HepG2 (cell line): ENCODE measurements at regions not wholly inside any gene's neighbourhood (a gene's known extent, or its start where the extent isn't known, plus 50 kb on each side); places are given as distances from the start of the nearest gene placed in this dataset.

Experiments used
- ATAC-seq: fragments of 200-7000 bp; cut with Tn5 transposase; 3 replicates; pipeline ENCODE4 v1.9.1; 2020; ENCODE audit warnings: mild to moderate bottlenecking, moderate library complexity
- BruUV-seq: library from RNA; stranded (reverse); fragments of 400-500 nt; replicated peaks from 2 replicates; lab custom pipeline; 2021; lab: Mats Ljungman, UMichigan
- CTCF ChIA-PET: fragments of 300-600 bp; formaldehyde crosslinking; extraction: SDS; loops from one replicate; lab custom pipeline; 2021; ENCODE audit warnings: low total read pairs, inconsistent platforms, low intra/inter-chr PET ratio; lab: Yijun Ruan, JAX
- POLR2A ChIA-PET: fragments of 350-600 bp; sonication (Branson Sonifier 250); formaldehyde crosslinking; loops from one replicate; lab custom pipeline; 2020; ENCODE audit warnings: antibody characterized with exemption, inconsistent platforms; lab: Yijun Ruan, JAX
- DNase-seq: peaks from one replicate; pipeline ENCODE4 v3.0.0-alpha.2; 2015; ENCODE audit warnings: low spot score
- FAIRE-seq: peaks from 3 replicates; lab custom pipeline; 2011; peaks lifted over from hg19 to GRCh38; lab: Jason Lieb, UNC
- H2AFZ ChIP-seq: one replicate; pipeline ENCODE4 v1.6.1; 2011; ENCODE audit warnings: low read length, inconsistent platforms
- H3K27ac ChIP-seq: fragments of 300-600 bp; 3 replicates; pipeline ENCODE4 v1.8.0; 2011; ENCODE audit warnings: mixed run types, mild to moderate bottlenecking, mixed read lengths, low read length, inconsistent platforms; ENCODE audit not compliant: insufficient read depth; ENCODE audit errors: extremely low read length
- H3K27me3 ChIP-seq, 2 experiments: fragments of 200-600 bp in 1 of 2; 2 replicates in 1 of 2; 3 replicates in 1 of 2; pipeline versions ENCODE4 v1.6.0 to v1.8.0; 2011; ENCODE audit warnings: low read length in 2 of 2, mild to moderate bottlenecking in 2 of 2, moderate library complexity in 2 of 2, inconsistent platforms in 1 of 2; ENCODE audit not compliant: insufficient read depth in 2 of 2, control insufficient read depth in 1 of 2
- H3K36me3 ChIP-seq, 2 experiments: fragments of 200-600 bp in 1 of 2; replicated peaks in 1 of 2; 2 replicates in 1 of 2; 3 replicates in 1 of 2; pipeline versions ENCODE4 v1.5.1 to v1.8.0; 2011; ENCODE audit warnings: low read length in 2 of 2, inconsistent platforms in 1 of 2; ENCODE audit not compliant: insufficient read depth in 2 of 2, control insufficient read depth in 1 of 2
- H3K4me1 ChIP-seq: 2 replicates; pipeline ENCODE4 v1.5.1; 2012; ENCODE audit warnings: low read length, inconsistent platforms; ENCODE audit not compliant: insufficient read depth
- H3K4me2 ChIP-seq: 2 replicates; pipeline ENCODE4 v1.6.0; 2011; ENCODE audit warnings: low read depth, low read length, inconsistent platforms
- H3K4me3 ChIP-seq, 3 experiments: fragments of 200-600 bp in 1 of 3; sonication (generic), shearing (Covaris generic) in 1 of 3; replicated peaks in 1 of 3; 2 replicates each; pipeline ENCODE4 v1.5.1; 2011 to 2016; ENCODE audit warnings: low read length in 3 of 3, inconsistent platforms in 2 of 3, low read depth in 2 of 3, mild to moderate bottlenecking in 2 of 3, control low read depth in 1 of 3, mixed read lengths in 1 of 3; ENCODE audit not compliant: insufficient read depth in 1 of 3
- H3K79me2 ChIP-seq: one replicate; pipeline ENCODE4 v1.6.1; 2011; ENCODE audit warnings: low read length, inconsistent platforms; ENCODE audit not compliant: insufficient read depth
- H3K9ac ChIP-seq: 2 replicates; pipeline ENCODE4 v1.6.0; 2011; ENCODE audit warnings: mild to moderate bottlenecking, low read depth, low read length, inconsistent platforms; ENCODE audit not compliant: insufficient read depth
- H3K9me3 ChIP-seq: 2 replicates; pipeline ENCODE4 v1.5.1; 2012; ENCODE audit warnings: mild to moderate bottlenecking, low read length
- H4K20me1 ChIP-seq: 2 replicates; pipeline ENCODE4 v1.6.0; 2011; ENCODE audit warnings: inconsistent platforms, mild to moderate bottlenecking, low read length, moderate library complexity; ENCODE audit not compliant: insufficient read depth
- FIP1L1 ChIP-seq: fragments of 200-400 bp; formaldehyde crosslinking; IDR thresholded peaks from 2 replicates; pipeline ENCODE4 v1.6.1; 2018; ENCODE audit warnings: low read depth, mild to moderate bottlenecking, low read length, moderate library complexity, borderline replicate concordance; ENCODE audit not compliant: insufficient read depth
- MEIS1 ChIP-seq: sonication (generic); formaldehyde crosslinking; IDR thresholded peaks from 2 replicates; pipeline ENCODE4 v1.9.0; 2021; ENCODE audit warnings: mild to moderate bottlenecking, missing genetic modification reagents, moderate library complexity, borderline replicate concordance
- PCBP2 ChIP-seq: fragments of 200-400 bp; formaldehyde crosslinking; optimal IDR thresholded peaks from 2 replicates; pipeline ENCODE3; 2018; ENCODE audit warnings: low read length, low read depth; ENCODE audit not compliant: poor library complexity, severe bottlenecking
- ZBTB20 ChIP-seq: sonication (generic); formaldehyde crosslinking; IDR thresholded peaks from 2 replicates; pipeline ENCODE4 v1.8.1; 2023; ENCODE audit warnings: missing genetic modification reagents, low read depth, mild to moderate bottlenecking, borderline replicate concordance
- ZNF253 ChIP-seq: sonication (generic); formaldehyde crosslinking; IDR thresholded peaks from 2 replicates; pipeline ENCODE4 v1.8.0; 2022; ENCODE audit warnings: mild to moderate bottlenecking, missing genetic modification reagents, borderline replicate concordance
- ZNF414 ChIP-seq: sonication (generic); formaldehyde crosslinking; IDR thresholded peaks from 2 replicates; pipeline ENCODE4 v1.5.0; 2020; ENCODE audit warnings: missing genetic modification reagents
- ZNF589 ChIP-seq: sonication (generic); formaldehyde crosslinking; conservative IDR thresholded peaks from 2 replicates; pipeline ENCODE4 v1.8.0; 2022; ENCODE audit warnings: mild to moderate bottlenecking, moderate library complexity, missing genetic modification reagents
- ZNF850 ChIP-seq: sonication (generic); formaldehyde crosslinking; conservative IDR thresholded peaks from 2 replicates; pipeline ENCODE4 v1.9.0; 2021; ENCODE audit warnings: mild to moderate bottlenecking, missing genetic modification reagents
- WGBS: methylation state at CpG from one replicate; pipeline ENCODE4 v1.1.6; 2017; ENCODE audit warnings: low lambda C conversion rate; 5-methylcytosine and 5-hydroxymethylcytosine counted together
- in situ Hi-C: cut with HindIII; loops from 2 replicates; pipeline ENCODE4 v1.10.0; 2017; ENCODE audit warnings: low pct_unique_long_range_greater_than_20kb; ENCODE audit not compliant: extremely low pct_ligation_motif_present
- intact Hi-C: fragments of 100-400 bp; cut with micrococcal nuclease; formaldehyde crosslinking; loops from one replicate; pipeline ENCODE4 v1.10.0; 2022; ENCODE audit not compliant: unreplicated experiment
- TF ChIP-seq, protein P1 (sequence below): IDR thresholded peaks from 2 replicates; pipeline ENCODE4 v1.6.1; 2016; ENCODE audit warnings: low read depth, borderline replicate concordance

DNA sequence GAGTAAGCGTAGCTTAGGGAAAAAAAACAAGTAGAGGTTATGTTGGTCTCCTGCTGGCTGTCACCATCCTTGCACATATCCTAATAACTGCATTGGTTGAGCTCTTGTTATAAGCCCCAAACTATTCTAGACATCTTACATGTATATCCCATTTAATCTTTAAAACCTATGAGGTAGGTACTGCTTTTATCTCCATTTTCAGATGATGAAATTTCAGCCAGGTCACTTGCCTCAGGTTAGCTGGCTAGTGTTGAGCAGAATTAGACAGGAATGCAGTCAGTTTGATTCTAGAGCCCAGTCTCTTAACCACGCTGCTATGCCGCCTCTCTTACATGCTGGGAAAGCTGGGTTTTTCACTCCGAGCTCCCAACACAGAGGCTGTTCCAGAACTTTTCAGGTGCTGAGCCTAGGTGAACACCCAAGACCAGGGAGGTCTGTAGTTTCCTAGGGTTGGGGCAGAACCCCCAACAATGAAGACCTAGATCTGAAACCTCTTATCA lies 269.9 kb upstream of the RGS6 start:
- ChIA-PET CTCF (no interaction called here), POLR2A (no interaction called here)
- Histone ChIP-seq H3K27ac (no peak overlapping the region), H2AFZ (no peak overlapping the region), H3K27me3 (no peaks in the 10 kb centered on the region), H4K20me1 (no peaks in the 10 kb centered on the region), H3K9ac (no peak overlapping the region), H3K36me3 (peaks cover 3 to 9% of the 10 kb centered on the region in 2 experiments; a peak in 2 of 5 replicates), H3K4me3 (no peak overlapping the region), H3K9me3 (no peaks in the 10 kb centered on the region), H3K4me2 (no peak overlapping the region), H3K79me2 (no peaks in the 10 kb centered on the region), H3K4me1 (peaks cover 13% of the 10 kb centered on the region)
- no TSS peak for BruUV-seq
- intact Hi-C loops (no loop called here), in situ Hi-C loops (no loop called here)
- DNase-seq (no peak), ATAC-seq (no peak), FAIRE-seq (no peak)
- 100% methylated on average over 4 of the region's 4 CpGs for WGBS
- TF ChIP-seq ZNF589 (CRISPR knock-in tag): no peak

GRCh38 chr14:71665157-71665556 lies 267.1 kb upstream of the RGS6 start:
- Histone ChIP-seq H4K20me1 (no peaks in the 10 kb centered on the region), H3K79me2 (no peaks in the 10 kb centered on the region), H3K27ac (no peak overlapping the region), H3K4me1 (no peaks in the 10 kb centered on the region), H3K4me2 (no peak overlapping the region), H3K36me3 (peaks cover 3 to 9% of the 10 kb centered on the region in 2 experiments; a peak in 2 of 5 replicates), H3K9ac (no peak overlapping the region), H3K9me3 (no peaks in the 10 kb centered on the region), H3K4me3 (no peak overlapping the region), H2AFZ (no peak overlapping the region), H3K27me3 (no peaks in the 10 kb centered on the region)
- no peak for ATAC-seq
- ChIA-PET CTCF (no interaction called here), POLR2A (no interaction called here)
- DNase-seq: no peak
- no peak for FAIRE-seq
- no TSS peak for BruUV-seq
- in situ Hi-C loops (no loop called here), intact Hi-C loops (no loop called here)
- no peak for TF ChIP-seq ZNF850 (CRISPR knock-in tag)
- no peak for TF ChIP-seq ZBTB20 (CRISPR knock-in tag)
- TF ChIP-seq ZNF253 (CRISPR knock-in tag): no peak
- TF ChIP-seq, protein P1, sequence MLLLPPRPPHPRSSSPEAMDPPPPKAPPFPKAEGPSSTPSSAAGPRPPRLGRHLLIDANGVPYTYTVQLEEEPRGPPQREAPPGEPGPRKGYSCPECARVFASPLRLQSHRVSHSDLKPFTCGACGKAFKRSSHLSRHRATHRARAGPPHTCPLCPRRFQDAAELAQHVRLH (CRISPR knock-in tag): no peak
- TF ChIP-seq ZNF414 (CRISPR knock-in tag): no peak
- no peak for TF ChIP-seq MEIS1 (CRISPR knock-in tag)
- TF ChIP-seq FIP1L1: no peak
- TF ChIP-seq PCBP2: no peak
- WGBS: 91% methylated on average over 1 of the region's 1 CpG
